MM.1S (cell line): ENCODE measurements at regions not wholly inside any gene's neighbourhood (a gene's known extent, or its start where the extent isn't known, plus 50 kb on each side); places are given as distances from the start of the nearest gene placed in this dataset.

Experiments
- DNase-seq: peaks from one replicate; pipeline ENCODE4 v3.0.0-alpha.2; 2015
- H2AFZ ChIP-seq: fragments of 300-600 bp; sonication (generic); 2 replicates; pipeline ENCODE4 v1.6.0; 2016; ENCODE audit warnings: antibody characterized with exemption, low read length
- H3F3A ChIP-seq: fragments of 300-600 bp; sonication (generic); 2 replicates; pipeline ENCODE4 v1.6.1; 2016; ENCODE audit warnings: mild to moderate bottlenecking, antibody characterized with exemption, low read length, moderate library complexity, mixed read lengths; ENCODE audit not compliant: insufficient read depth
- H3K27ac ChIP-seq: fragments of 300-600 bp; sonication (generic); 2 replicates; pipeline ENCODE4 v1.5.1; 2016; ENCODE audit warnings: mild to moderate bottlenecking, low read length
- H3K27me3 ChIP-seq: fragments of 300-600 bp; sonication (generic); replicated peaks from 2 replicates; pipeline ENCODE4 v1.6.0; 2016; ENCODE audit warnings: low read length; ENCODE audit not compliant: insufficient read depth
- H3K36me3 ChIP-seq: fragments of 300-600 bp; sonication (generic); replicated peaks from 2 replicates; pipeline ENCODE4 v1.6.1; 2016; ENCODE audit warnings: mild to moderate bottlenecking, low read length, mixed read lengths; ENCODE audit not compliant: insufficient read depth
- H3K4me1 ChIP-seq: fragments of 300-600 bp; sonication (generic); 2 replicates; pipeline ENCODE4 v1.6.1; 2016; ENCODE audit warnings: low read length, mixed read lengths
- H3K4me2 ChIP-seq: fragments of 300-600 bp; sonication (generic); 2 replicates; pipeline ENCODE4 v1.6.0; 2016; ENCODE audit warnings: low read depth, low read length
- H3K4me3 ChIP-seq: fragments of 300-600 bp; sonication (generic); 2 replicates; pipeline ENCODE4 v1.5.1; 2016; ENCODE audit warnings: low read length, mixed read lengths
- H3K79me2 ChIP-seq: fragments of 300-600 bp; sonication (generic); 2 replicates; pipeline ENCODE4 v1.6.1; 2016; ENCODE audit warnings: mixed run types, low read length, mixed read lengths
- H3K9ac ChIP-seq: fragments of 300-600 bp; sonication (generic); 2 replicates; pipeline ENCODE4 v1.6.1; 2016; ENCODE audit warnings: low read length, mixed read lengths
- H3K9me2 ChIP-seq: fragments of 300-600 bp; sonication (generic); replicated peaks from 2 replicates; pipeline ENCODE4 v1.6.1; 2016; ENCODE audit warnings: mild to moderate bottlenecking, low read length, mixed read lengths; ENCODE audit not compliant: insufficient read depth
- H3K9me3 ChIP-seq: fragments of 300-600 bp; sonication (generic); replicated peaks from 2 replicates; pipeline ENCODE4 v1.6.1; 2016; ENCODE audit warnings: mild to moderate bottlenecking, low read length, mixed read lengths; ENCODE audit not compliant: insufficient read depth
- H4K20me1 ChIP-seq: fragments of 300-600 bp; sonication (generic); 2 replicates; pipeline ENCODE4 v1.6.1; 2016; ENCODE audit warnings: mild to moderate bottlenecking, low read length, moderate library complexity, mixed read lengths; ENCODE audit not compliant: insufficient read depth
- CTCF ChIP-seq: fragments of 300-600 bp; sonication (generic); IDR thresholded peaks from 2 replicates; pipeline ENCODE4 v1.5.1; 2016; ENCODE audit warnings: antibody characterized with exemption, low read length, mixed read lengths
- EZH2 ChIP-seq: fragments of 300-600 bp; sonication (generic); optimal IDR thresholded peaks from 2 replicates; pipeline ENCODE3; 2017; ENCODE audit warnings: low read depth, mild to moderate bottlenecking, antibody characterized with exemption, low read length, mixed read lengths
- EZH2phosphoT487 ChIP-seq: fragments of 300-600 bp; sonication (generic); IDR thresholded peaks from 2 replicates; pipeline ENCODE4 v1.6.1; 2018; ENCODE audit warnings: antibody characterized with exemption, low read length

GRCh38 chr22:22155146-22155545, 89.4 kb upstream of the VPREB1 start:
- Histone ChIP-seq H4K20me1 (no peaks in the 10 kb centered on the region), H3K36me3 (no peaks in the 10 kb centered on the region)

GRCh38 chr22:22154040-22154439, 90.5 kb upstream of the VPREB1 start:
- TF ChIP-seq CTCF = no peak
- TF ChIP-seq EZH2 = no peak
- TF ChIP-seq EZH2phosphoT487 = no peak

More at GRCh38 chr22:22155146-22155545, 89.4 kb upstream of the VPREB1 start:
- Histone ChIP-seq H3K4me2 (no peak overlapping the region), H3F3A (no peaks in the 10 kb centered on the region), H3K27me3 (no peaks in the 10 kb centered on the region), H3K9ac (no peak overlapping the region), H3K27ac (no peak overlapping the region), H3K4me3 (no peak overlapping the region), H3K4me1 (peaks cover 9% of the 10 kb centered on the region), H3K9me2 (no peaks in the 10 kb centered on the region), H3K9me3 (no peaks in the 10 kb centered on the region), H3K79me2 (no peaks in the 10 kb centered on the region), H2AFZ (no peak overlapping the region)
- no peak for DNase-seq
- no peak for TF ChIP-seq CTCF

GRCh38 chr22:22151308-22151707, 93.3 kb upstream of the VPREB1 start:
- Histone ChIP-seq H3K9ac (no peak overlapping the region), H2AFZ (no peak overlapping the region), H3K27ac (no peak overlapping the region), H3K9me3 (no peaks in the 10 kb centered on the region), H3K4me1 (no peaks in the 10 kb centered on the region), H3K36me3 (no peaks in the 10 kb centered on the region), H4K20me1 (no peaks in the 10 kb centered on the region), H3F3A (no peaks in the 10 kb centered on the region), H3K4me3 (no peak overlapping the region), H3K79me2 (no peaks in the 10 kb centered on the region), H3K27me3 (no peaks in the 10 kb centered on the region), H3K9me2 (no peaks in the 10 kb centered on the region), H3K4me2 (no peak overlapping the region)
- no peak for DNase-seq
- TF ChIP-seq CTCF (no peak), EZH2phosphoT487 (no peak), EZH2 (no peak)

More at GRCh38 chr22:22154040-22154439, 90.5 kb upstream of the VPREB1 start:
- Histone ChIP-seq H3K27me3 (no peaks in the 10 kb centered on the region), H3K79me2 (no peaks in the 10 kb centered on the region), H3F3A (no peaks in the 10 kb centered on the region), H3K9me2 (no peaks in the 10 kb centered on the region), H3K27ac (no peak overlapping the region), H3K9ac (no peak overlapping the region), H4K20me1 (no peaks in the 10 kb centered on the region), H2AFZ (no peak overlapping the region), H3K36me3 (no peaks in the 10 kb centered on the region), H3K4me2 (no peak overlapping the region), H3K4me1 (peaks cover 9% of the 10 kb centered on the region), H3K9me3 (no peaks in the 10 kb centered on the region), H3K4me3 (no peak overlapping the region)
- DNase-seq = no peak
